ENCODE measurements at regions not wholly inside any gene's neighbourhood (a gene's known extent, or its start where the extent isn't known, plus 50 kb on each side); places are given as distances from the start of the nearest gene placed in this dataset.

DNA sequence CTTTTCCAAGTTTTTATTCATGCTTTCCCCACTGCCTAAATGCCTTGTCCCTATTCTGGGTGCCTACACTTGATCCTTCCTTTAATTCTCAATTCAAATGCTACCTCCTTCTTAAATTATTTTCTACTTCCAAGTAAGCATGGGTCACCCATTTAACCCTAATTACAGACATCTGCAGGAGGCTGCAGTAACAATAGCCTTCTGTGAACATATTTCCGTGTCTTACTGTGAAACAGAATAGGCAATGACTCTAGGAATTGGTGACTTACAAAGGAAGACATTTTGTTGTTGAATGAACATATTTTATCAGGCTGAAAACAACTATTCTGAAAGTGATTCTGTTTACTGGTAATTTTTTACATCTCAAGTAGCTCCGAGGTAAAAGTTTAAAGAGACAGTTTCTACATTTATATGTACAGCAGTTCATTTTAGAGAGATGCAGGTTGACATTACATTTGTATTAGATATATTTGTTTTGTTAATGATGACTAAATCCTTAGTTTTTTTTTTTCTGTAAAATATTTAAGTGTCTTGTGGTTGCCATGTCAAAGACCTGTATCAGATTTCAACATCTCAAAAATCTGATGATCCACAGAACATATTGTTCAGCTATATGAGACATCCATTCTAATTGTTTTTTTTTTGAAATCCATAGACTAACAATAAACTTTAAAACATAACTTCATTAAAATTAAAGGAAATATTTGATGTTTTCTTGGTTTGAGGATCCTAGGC lies 316.8 kb downstream of the CASP12 start:
- no peaks in the 10 kb centered on the region for H3K4me1 ChIP-seq (ENCODE audit: control insufficient read depth, insufficient read depth, low read length)
- H3K9me3 ChIP-seq (ENCODE audit: control insufficient read depth, insufficient read depth, low read depth, low read length): no peaks in the 10 kb centered on the region
- H3K4me3 ChIP-seq (ENCODE audit: low read depth, low read length): no peak overlapping the region
- no peaks in the 10 kb centered on the region for H3K36me3 ChIP-seq (ENCODE audit: control insufficient read depth in 2 of 2, insufficient read depth in 1 of 2, low read length in 2 of 2)
- ChIA-PET CTCF (interaction anchor here (0.6 kb wide), 1 partner anchor 238 kb away, joined by 5 read pairs; no protein-coding TSS in a partner anchor), POLR2A (no interaction called here)
- H3K27ac ChIP-seq (ENCODE audit: extremely low read depth, low read depth, low read length): no peak overlapping the region
- no peak for TF ChIP-seq ZNF302 (tag by site-specific recombination; IDR thresholded peaks at IDR 0.05; ENCODE audit: low read depth)
- TF ChIP-seq ZNF555 (tag by site-specific recombination; conservative IDR thresholded peaks at IDR 0.05): no peak
- TF ChIP-seq, protein P1, sequence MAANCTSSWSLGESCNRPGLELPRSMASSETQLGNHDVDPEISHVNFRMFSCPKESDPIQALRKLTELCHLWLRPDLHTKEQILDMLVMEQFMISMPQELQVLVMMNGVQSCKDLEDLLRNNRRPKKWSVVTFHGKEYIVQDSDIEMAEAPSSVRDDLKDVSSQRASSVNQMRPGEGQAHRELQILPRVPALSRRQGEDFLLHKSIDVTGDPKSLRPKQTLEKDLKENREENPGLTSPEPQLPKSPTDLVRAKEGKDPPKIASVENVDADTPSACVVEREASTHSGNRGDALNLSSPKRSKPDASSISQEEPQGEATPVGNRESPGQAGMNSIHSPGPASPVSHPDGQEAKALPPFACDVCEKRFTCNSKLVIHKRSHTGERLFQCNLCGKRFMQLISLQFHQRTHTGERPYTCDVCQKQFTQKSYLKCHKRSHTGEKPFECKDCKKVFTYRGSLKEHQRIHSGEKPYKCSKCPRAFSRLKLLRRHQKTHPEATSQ (tag by site-specific recombination; IDR thresholded peaks at IDR 0.05): no peak
- TF ChIP-seq ZNF76 (tag by site-specific recombination; IDR thresholded peaks at IDR 0.05; ENCODE audit: borderline replicate concordance, low read depth): no peak

DNA sequence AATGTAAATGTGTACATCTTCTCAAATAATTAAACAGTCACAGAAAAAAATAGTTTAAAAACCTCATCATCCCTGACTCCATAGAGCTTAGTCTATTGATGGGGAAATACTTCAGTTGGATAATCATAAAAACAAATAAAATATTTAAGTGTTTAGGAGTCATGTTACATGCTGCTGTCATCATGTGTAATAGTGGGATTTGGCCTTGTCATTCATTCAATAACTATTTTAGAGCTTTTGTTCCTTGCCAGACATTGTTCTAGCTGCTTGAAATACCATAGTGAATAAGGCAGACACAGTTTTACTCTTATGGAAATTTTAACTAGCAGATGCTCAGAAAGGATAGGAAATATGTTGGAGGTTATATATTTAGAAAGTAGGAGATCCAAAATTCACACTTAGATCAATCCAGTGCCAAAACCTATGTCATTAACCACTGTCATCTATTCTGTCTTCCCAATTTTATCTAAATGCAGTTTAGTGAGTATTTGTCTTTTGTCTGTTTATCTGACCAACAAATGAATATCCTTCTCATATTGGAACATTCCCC lies 324.7 kb downstream of the CASP12 start:
- ChIA-PET POLR2A (no interaction called here), CTCF (interaction anchor here (1.2 kb wide), 1 partner anchor 36 kb away, joined by 3 read pairs; no protein-coding TSS in a partner anchor)
- Histone ChIP-seq H3K36me3 (ENCODE audit: control insufficient read depth in 2 of 2, insufficient read depth in 1 of 2, low read length in 2 of 2) (no peaks in the 10 kb centered on the region), H3K4me1 (ENCODE audit: control insufficient read depth, insufficient read depth, low read length) (no peaks in the 10 kb centered on the region), H3K9me3 (ENCODE audit: control insufficient read depth, insufficient read depth, low read depth, low read length) (no peaks in the 10 kb centered on the region), H3K4me3 (ENCODE audit: low read depth, low read length) (no peak overlapping the region), H3K27ac (ENCODE audit: extremely low read depth, low read depth, low read length) (no peak overlapping the region)
- no peak for TF ChIP-seq ZNF362 (tag by site-specific recombination; IDR thresholded peaks at IDR 0.05)
- TF ChIP-seq, protein P2, sequence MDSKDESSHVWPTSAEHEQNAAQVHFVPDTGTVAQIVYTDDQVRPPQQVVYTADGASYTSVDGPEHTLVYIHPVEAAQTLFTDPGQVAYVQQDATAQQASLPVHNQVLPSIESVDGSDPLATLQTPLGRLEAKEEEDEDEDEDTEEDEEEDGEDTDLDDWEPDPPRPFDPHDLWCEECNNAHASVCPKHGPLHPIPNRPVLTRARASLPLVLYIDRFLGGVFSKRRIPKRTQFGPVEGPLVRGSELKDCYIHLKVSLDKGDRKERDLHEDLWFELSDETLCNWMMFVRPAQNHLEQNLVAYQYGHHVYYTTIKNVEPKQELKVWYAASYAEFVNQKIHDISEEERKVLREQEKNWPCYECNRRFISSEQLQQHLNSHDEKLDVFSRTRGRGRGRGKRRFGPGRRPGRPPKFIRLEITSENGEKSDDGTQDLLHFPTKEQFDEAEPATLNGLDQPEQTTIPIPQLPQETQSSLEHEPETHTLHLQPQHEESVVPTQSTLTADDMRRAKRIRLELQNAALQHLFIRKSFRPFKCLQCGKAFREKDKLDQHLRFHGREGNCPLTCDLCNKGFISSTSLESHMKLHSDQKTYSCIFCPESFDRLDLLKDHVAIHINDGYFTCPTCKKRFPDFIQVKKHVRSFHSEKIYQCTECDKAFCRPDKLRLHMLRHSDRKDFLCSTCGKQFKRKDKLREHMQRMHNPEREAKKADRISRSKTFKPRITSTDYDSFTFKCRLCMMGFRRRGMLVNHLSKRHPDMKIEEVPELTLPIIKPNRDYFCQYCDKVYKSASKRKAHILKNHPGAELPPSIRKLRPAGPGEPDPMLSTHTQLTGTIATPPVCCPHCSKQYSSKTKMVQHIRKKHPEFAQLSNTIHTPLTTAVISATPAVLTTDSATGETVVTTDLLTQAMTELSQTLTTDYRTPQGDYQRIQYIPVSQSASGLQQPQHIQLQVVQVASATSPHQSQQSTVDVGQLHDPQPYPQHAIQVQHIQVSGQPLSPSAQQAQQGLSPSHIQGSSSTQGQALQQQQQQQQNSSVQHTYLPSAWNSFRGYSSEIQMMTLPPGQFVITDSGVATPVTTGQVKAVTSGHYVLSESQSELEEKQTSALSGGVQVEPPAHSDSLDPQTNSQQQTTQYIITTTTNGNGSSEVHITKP (tag by site-specific recombination; IDR thresholded peaks at IDR 0.05): no peak
- TF ChIP-seq, protein P3, sequence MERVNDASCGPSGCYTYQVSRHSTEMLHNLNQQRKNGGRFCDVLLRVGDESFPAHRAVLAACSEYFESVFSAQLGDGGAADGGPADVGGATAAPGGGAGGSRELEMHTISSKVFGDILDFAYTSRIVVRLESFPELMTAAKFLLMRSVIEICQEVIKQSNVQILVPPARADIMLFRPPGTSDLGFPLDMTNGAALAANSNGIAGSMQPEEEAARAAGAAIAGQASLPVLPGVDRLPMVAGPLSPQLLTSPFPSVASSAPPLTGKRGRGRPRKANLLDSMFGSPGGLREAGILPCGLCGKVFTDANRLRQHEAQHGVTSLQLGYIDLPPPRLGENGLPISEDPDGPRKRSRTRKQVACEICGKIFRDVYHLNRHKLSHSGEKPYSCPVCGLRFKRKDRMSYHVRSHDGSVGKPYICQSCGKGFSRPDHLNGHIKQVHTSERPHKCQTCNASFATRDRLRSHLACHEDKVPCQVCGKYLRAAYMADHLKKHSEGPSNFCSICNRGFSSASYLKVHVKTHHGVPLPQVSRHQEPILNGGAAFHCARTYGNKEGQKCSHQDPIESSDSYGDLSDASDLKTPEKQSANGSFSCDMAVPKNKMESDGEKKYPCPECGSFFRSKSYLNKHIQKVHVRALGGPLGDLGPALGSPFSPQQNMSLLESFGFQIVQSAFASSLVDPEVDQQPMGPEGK (tag by site-specific recombination; IDR thresholded peaks at IDR 0.05): no peak
- no peak for TF ChIP-seq ZNF266 (tag by site-specific recombination; IDR thresholded peaks at IDR 0.05; ENCODE audit: low read depth)
- no peak for TF ChIP-seq ZNF830 (tag by site-specific recombination; IDR thresholded peaks at IDR 0.05; ENCODE audit: low read depth)
- TF ChIP-seq KLF17 (tag by site-specific recombination; IDR thresholded peaks at IDR 0.05): no peak
- TF ChIP-seq OVOL3 (tag by site-specific recombination; IDR thresholded peaks at IDR 0.05): no peak
- no peak for TF ChIP-seq ZEB2 (tag by site-specific recombination; IDR thresholded peaks at IDR 0.05)
- no peak for TF ChIP-seq ZNF24 (tag by site-specific recombination; IDR thresholded peaks at IDR 0.05)
- no peak for TF ChIP-seq REPIN1 (tag by site-specific recombination; IDR thresholded peaks at IDR 0.05; ENCODE audit: low read depth)
- TF ChIP-seq ZNF302 (tag by site-specific recombination; IDR thresholded peaks at IDR 0.05; ENCODE audit: low read depth): no peak
- no peak for TF ChIP-seq ZNF658 (tag by site-specific recombination; IDR thresholded peaks at IDR 0.05)
- no peak for TF ChIP-seq ZNF155 (tag by site-specific recombination; IDR thresholded peaks at IDR 0.05)
- no peak for TF ChIP-seq ZNF175 (tag by site-specific recombination; IDR thresholded peaks at IDR 0.05)

Data from HEK293 (cell line).